NCI-H2081 treated with DMSO at 0.1 percent for 48 hours (cell line): ENCODE measurements at regions not wholly inside any gene's neighbourhood (a gene's known extent, or its start where the extent isn't known, plus 50 kb on each side); places are given as distances from the start of the nearest gene placed in this dataset.
"Not testable (repeated sequence)": the region's sequence is repeated elsewhere in the genome, so short reads cannot be mapped to it uniquely, and the experiment has no call there.

Experiments
- DNase-seq: peaks from one replicate; lab custom pipeline; 2025; lab: John Stamatoyannopoulos, UW

DNA sequence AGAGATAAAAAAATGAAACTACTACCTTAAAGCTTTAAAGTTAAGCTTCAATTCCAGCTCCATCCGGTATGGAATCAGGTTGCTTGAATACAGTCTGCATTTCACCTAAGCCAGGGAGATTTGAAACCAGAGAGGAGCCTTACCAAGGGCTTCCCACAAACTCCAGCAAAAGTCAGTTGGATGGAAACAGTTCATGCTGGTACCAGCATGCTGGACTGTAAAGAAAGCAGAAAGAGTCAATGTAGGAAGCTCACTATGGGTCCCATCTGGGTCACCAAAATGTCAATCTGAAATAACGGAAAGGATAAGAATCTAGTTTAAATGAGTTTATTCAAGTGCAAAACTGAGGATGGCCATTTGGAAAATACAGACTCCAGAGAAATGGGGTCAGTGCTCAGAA, 65.3 kb downstream of the CDO1 start:
- DNase-seq, result no peak

DNA sequence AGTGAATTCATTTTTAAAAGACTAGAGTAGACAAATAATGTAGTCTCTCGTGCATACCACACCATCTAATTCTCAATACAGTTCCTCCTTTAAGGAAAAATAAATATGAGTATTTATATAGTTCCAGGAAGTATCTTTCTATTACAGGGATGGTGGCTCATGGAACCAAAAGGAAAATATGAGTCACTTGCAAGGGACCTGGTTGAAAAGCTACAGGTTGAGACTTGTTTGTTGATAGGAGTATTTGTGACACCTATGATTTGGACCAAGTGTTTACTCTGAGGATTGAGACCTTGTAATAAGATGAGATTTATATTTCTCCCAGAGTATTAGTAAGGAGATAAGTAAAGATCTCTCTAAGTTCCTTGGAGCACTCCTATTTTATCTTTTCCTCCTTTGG, 67.4 kb downstream of the CDO1 start:
- DNase-seq, result no peak

DNA sequence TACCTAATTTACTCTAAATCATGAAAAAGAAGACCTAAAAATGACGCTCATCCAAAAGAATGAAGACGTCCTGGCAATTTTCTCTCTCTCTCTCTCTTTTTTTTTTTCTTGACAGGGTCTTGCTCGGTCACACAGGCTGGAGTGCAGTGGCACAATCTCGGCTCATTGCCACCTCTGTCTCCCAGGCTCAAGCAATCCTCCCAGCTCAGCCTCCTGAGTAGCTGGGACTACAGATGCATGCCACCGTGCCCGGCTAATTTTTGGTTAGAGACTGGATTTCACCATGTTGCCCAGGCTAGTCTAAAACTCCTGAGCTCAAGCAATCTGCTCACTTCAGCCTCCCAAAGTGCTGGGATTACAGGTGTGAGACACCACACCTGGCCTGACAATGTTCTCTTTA, 77.2 kb downstream of the CDO1 start:
- DNase-seq, result not testable (repeated sequence)

DNA sequence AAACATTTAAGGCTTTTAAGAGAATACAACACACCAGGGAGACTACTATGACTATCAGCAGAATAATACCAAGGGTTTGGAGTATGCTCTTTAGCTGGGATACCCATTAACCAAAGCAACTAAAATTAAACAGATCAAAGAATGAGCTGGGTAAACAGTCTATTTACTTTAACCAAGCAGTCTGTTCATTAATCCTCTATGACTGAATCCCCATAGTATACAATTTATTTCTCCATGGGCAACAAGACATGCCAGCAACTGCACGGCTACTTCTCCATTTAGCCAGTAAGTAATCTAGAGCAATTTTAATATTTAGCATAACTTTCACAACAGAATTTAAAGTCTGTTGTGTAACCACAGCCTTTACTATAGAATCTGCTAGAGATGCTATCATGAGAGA, 77.6 kb downstream of the CDO1 start:
- peak; percentile 2 for DNase-seq

DNA sequence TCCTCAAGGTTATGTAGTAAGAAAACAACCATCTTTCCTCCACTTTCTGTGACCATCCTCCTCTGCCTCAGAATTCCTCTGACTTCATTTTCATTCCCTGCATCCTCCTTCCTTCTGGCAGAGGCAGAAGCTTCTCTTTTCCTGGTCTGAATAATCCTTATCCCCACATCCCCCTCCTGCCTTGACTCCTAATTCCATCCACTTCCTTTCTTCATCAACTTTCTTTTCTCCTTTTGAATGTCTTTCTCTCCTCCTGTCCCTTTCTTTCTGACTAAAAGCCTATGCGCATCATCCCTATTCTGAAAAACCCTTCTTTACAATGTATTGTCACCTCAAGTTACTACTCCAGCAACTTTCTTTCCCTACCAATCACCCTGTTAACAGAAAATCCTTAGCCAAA, 79.0 kb downstream of the CDO1 start:
- no peak for DNase-seq

DNA sequence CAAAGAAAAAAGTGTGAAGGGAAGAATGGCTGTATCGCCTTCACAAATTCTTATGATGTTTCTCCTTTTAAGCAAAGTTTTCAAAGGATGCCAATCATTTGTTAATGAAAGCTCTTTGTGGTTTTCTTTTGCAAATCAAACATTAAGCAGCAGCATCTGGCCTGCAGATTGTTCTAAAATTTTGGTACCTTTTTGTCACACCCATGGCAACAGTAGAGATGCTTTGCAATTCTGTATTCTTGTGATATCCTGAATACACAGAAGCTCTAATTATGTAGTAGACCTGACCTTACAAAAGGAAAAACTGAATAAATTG, 79.8 kb downstream of the CDO1 start:
- DNase-seq, result no peak

DNA sequence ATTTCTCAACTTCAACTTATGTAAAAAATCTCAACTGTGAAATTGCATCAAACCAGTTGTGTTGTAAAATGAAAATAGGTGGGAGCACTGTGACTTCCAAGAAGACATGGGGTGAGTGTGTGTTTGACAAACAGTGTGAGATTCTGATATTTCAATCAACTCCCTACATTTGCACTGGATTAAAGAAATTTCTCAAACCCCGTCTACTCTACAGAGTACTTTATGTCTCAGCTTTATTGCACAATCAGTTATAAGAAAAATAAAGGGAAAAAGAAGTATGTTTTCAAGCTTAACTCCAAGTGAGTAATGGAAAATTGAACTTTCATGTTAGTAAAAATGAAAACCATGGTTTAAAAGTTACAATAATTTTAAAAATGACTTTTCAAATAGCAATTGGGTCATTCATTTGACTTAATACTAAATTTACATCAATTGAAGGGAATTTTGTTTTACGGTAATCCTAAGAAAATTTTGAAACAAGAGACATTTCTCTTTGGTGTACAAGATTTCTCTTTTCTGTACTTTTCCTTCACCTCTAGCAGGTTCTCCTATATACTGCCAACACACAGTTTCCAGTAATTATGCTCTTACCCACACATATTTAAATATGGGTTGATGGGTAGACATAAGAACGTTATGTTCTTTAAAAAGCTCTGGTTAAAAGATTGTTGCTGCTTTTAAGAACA, 80.3 kb downstream of the CDO1 start:
- no peak for DNase-seq

DNA sequence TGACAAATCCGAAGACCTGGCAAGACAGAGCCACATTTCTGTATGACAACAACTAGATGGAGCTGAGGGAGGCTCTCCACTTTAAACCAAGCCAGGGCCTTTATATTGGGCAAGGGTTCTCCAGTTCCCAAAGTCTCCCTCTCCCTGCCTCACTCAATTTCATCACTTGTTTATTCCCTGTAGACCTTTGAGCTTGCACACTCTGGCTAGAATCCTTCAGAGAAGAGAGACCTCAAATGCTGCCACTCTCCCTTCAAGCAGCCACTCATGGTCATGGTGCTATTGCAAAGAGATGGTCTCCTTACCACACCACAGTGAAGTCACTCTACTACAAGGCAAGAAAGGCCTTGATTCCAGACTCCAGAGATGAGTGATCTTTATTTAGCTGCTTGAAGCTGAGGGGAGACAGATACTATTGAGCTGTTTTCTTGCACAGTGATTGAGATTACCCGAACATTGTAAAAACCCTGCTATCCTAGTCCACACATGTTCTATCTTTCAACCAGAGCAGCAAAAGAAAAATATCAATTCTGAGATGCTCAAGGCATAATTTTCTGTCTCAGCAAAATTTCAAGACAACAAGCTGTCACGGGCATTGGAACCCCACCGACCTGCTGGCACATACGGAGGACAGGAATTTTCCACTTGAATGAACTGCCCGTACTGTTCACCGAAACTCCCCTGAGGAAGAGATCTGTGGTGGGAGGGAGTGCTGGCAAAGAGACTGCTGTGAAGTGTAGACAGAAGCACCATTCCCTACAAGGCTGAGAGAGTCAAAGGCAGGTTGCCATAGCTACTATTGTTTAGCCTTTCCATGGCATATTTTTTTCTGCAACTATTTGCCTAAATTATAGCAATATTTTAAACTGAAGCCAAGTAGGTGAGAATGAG, 81.1 kb downstream of the CDO1 start:
- no peak for DNase-seq

DNA sequence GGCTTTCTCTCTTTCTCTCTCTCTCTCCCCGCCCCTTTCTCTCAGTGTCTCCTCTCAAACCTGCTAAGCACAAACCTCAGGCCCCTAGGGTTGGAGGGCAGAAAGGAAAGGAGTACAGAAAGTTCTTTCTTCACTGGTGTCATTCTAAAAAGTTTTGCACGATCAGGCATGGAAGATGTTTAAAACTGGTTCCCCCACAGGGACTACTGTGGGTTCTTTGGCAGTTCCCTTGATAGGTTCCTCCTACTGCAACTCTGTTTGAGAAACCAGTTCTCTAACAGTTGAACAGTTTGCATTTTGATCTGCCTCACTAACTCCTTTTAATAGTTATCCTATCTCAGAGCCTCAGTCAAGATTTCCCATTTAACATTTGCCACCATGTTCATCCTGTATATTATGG, 82.9 kb downstream of the CDO1 start:
- DNase-seq, result no peak

DNA sequence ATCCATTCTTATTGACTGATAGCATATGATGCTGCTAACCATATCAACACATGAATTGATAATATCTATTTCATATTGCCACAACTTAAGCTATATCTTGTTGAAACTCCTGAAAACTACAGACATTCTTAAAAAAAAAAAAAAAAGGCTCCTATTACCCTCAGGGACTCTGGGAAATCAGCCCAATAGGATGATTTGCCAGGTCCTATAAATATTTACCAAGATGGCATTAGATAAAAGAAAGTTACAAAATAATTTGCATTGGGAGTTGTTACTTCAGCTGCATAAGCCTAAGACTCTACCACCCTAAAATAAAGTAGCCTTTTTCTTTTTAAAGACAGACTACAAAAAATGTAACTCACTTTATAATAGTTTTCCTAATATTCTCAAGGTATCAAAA, 84.4 kb downstream of the CDO1 start:
- no peak for DNase-seq

DNA sequence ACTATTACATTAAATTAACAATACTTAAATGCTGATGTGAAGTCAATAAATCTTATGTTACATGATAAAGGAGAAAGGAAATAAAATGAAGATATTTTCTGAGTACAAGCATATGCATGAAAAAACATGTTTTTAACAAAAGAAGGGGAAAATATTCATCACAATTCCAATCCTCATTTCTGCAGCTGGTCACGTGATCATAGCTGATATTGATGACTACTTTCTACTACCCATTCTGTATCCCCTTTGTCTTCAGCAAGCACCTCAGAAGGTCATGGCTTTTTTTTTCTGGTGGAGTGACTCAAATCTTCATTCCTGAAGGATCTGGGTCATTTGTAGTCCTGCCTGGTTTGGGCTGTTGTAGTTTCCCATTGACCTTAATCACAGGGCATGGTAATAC, 90.9 kb downstream of the CDO1 start:
- DNase-seq, result no peak

DNA sequence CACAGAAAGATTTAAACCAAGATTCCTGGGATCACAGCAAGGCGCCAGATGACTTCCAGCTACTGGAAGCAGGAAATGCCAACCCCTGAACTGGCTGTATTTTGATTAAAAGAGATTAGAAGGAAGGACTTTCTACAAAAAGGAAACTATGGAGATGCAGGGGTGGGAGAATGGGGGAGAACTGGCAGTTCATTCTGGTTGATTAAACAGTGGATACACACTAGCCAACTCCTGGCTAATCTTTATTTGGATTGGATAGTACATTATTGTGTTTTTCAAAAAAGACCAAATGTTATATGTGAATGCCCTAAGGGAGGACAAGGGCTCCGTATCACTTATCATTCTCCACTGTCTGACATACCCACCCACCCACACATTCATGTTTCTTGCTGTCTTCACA, 93.2 kb downstream of the CDO1 start:
- no peak for DNase-seq

DNA sequence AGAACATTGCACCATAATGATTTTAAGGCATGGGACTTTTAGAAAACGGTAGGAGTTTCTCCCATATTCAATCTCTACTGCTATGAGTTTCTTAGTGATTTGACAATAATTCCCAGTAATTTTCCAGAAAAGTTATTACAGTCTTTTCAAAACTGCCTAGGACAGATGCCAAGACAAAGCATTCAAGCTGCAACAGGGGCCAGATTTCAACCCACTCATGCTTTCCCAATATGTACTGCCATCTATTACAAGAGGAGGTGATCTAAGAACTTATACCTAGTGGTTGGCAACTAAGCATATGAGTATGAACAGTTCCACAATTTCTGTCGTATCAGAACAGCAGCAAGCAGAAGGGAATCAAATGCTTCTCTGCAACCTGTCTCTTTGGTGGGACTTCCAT, 95.1 kb upstream of the TMED7 start:
- no peak for DNase-seq

DNA sequence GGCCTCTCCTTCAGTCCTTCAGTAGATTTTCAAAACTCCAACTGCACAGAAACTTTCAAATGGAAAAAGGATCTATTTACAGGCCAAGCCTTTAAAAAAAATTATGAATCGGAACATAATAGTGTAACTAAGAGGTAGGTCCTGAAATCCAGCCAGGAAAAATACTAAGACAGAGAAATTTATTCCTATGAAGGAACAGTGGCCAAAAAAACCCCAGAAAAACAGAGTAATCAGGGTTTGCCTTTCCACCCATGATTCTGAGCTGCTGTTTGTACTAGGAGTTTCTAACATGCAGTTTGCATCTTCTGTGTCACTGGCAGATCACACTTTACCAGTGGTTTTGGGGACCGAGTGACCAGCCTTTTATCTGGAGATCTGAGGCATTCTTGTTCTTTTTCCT, 93.1 kb upstream of the TMED7 start:
- no peak for DNase-seq

DNA sequence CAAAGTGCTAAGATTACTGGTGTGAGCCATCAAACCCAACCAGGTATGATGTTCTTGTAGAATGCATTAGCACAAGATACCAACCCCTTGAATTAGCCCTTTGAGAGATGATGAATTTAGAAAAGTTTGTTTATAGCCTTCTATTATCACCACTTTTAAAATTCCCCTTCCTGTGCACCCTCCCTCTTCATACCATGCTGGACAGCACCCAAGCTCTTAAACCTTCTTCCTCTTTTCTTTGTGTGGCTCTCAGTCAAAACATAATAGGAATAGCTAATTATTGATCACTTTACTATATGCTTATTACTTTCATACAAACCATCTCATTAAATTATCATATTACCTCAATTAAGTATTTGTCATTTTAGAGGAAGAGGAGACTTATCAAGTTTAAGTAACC, 87.6 kb upstream of the TMED7 start:
- no peak for DNase-seq

DNA sequence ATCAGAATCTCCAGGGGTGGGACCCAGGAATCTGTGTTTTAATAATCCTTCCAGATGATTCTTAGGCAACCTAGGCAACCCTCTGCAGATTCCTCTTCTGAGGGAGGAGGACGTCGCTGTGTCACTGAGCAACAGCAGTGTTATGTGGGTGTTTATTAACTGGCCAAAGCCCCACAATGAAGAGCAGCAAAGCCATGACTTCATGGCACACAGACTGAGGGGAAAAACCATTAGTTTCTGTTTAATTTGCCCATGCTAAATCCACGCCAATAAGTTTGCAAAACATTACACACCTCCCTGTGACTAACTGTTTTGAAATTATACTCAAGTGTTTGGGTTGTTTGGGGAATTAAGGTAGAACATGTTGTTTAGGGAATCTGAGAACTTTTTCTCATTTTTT, 83.7 kb upstream of the TMED7 start:
- no peak for DNase-seq

DNA sequence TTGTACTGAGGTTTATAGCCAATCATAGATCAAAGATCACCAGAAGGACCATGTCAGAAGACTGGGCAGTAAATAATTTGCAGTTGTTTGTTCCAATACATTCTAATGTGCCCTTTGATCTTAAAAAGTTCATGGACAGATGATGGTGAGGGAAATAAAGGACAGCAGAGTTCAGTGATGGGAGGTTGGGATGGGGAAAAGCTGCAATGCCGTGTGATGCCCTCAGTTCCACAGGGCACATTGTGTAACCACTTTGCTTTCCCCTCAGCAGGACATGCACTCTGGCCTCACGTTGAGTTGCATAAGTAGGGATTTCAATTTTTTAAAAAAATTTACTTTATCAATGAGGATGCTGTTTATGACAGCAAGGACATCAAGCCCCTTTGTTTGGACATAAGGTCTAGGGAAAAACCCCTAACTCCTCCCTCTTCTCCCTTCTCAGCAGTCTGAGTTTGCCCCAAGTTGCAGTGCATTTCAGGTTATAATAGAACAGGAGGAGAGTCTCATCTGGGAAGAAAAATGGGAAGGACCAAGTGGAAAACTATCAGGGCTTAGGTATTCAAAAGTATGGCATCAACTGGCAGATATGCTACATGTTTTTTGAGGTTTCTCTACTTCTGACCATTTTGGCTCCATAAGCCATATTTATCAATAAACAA, 83.1 kb upstream of the TMED7 start:
- no peak for DNase-seq

DNA sequence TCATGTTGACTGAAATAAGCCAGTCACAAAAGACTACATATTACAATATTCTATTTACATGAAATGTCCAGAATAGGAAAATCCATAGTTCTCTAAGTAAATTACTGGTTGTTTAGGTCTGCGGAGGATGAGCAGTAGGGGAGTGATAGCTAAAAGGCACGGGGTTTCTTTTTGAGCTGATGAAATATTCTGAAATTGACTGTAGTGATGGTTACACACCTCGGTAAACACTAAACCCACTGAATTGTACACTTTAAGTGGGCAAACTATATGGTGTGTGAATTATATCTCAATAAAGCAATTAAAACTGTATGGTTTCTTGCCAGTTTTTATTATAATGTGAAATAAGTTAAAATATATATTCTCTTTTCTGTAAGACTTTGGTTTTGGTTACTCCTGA, 77.7 kb upstream of the TMED7 start:
- no peak for DNase-seq

DNA sequence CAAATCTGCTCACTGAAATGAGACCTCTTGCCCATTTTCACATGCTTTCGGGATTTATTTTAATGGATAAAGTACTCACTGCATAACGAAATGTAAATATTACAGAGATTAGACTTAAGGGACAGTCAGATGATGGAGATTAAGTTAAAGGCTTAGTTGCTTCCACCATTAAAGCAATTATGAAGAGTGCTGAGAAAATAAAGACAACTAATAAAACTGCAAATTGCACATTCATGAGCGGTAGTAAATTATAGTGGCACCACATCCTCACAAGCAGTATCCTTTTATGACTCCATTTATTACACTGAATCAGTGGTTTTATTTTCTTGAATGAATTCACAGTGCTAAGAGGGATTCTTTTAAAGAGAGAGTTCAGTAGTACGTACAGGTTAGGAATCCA, 76.2 kb upstream of the TMED7 start:
- peak; percentile 14 for DNase-seq

DNA sequence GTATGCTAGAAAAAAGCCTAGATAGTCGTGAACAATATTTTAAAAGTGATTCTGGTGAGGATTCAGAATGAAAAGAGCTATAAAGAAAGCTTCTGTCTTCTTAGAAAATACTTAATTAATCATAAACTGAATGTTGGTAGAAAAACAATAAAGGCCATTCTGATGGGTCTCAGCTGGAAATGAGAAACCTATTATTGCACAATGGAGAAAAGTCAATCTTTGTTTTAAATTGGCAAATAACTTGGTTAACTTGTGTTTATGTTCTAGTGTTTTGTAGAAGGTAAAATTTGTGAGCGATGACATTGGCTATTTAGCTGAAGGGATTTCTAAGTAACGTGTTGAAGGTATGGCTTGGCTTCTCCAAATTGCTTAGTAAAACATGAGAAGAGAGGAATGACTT, 74.1 kb upstream of the TMED7 start:
- DNase-seq, result no peak

DNA sequence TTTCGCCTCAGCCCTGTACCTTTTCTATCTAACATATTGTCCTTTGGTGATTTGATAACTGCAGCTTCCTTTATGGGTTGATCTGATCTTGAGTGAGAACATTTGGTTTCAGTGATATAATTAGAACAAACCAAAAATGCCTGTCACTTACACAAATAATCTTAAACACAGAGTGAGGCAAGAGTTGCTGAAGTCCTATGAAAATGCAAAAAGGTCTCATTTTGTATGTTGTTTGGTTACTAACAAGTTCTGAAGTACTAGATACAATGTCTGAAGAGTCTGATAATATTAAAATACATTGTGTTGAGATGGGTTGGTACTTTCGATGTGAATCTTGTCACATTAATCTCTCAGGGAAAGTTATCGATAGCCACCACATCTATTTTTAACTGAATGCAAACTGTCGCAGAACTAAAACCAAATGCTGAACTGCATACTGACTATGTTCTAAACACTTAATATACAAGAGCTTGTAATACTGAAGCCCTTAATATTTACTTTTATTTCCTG, 70.4 kb upstream of the TMED7 start:
- DNase-seq, result no peak

DNA sequence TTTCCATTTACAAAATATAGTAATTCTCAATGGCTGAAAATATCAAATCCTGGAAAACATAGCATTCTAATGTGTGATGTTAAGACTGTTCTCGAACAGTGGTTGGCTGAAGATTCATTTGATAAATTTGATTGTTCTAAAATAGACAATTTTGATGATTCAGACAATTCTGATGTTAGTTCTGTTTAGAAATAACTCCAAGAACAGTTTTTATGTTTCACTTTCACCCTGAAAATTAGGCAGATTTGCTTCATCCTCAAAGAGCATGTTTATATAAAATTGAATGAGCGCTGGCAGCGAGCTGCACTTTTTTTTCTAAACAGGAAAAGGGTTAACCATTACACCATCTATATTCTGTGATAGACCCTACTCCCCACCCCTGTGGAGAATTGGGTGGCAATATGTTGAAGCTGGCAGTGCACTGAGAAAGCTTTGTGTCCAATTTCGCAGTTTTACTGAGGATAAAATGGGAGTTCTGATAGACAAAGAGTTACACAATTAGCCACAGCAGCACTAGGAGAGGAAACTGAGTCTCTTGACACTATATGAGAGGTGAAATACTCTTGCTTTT, 69.6 kb upstream of the TMED7 start:
- no peak for DNase-seq

DNA sequence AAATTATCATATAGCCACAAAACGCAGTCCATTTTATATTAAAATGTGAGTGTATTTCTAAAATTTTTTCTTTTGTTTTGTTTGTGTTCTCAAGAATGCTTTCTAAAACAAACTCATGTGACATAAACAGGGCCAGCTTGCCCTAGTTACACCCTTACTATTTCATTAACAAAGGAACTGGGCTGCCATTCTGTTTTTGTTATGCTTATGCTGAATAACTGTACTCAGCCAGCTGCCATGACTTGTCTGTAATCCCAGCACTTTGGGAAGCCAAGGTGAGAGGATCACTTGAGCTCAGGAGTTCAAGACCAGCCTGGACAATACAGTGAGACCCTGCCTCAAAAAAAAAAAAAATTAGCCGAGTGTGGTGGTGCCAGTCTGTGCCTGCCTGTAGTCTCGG, 66.0 kb upstream of the TMED7 start:
- DNase-seq, result not testable (repeated sequence)
